ENCODE measurements at regions not wholly inside any gene's neighbourhood (a gene's known extent, or its start where the extent isn't known, plus 50 kb on each side); places are given as distances from the start of the nearest gene placed in this dataset.
"Not testable (repeated sequence)": the region's sequence is repeated elsewhere in the genome, so short reads cannot be mapped to it uniquely, and the experiment has no call there.

DNA sequence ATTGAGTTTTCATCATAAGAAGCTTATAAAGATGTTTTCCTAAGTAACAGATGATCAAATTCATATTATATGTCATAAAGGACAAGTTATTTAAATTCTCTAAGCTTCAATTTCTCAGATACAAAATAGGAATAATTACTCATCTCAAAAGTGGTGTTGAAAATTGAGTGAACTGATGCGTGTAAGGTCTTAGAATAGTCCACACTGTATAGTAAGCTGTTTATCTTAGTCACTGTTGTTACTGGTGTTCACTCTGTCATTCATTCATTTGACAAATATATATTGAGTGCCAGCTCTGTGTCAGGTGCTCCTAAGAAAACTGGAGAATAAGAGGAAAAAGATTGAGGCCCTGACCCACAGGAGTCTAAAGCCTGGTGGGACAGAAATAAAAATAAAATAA, 186.3 kb upstream of the BRINP3 start:
- H3K27ac ChIP-seq = no peak overlapping the region
- DNase-seq (ENCODE audit: low read depth, low spot score) = no peak

DNA sequence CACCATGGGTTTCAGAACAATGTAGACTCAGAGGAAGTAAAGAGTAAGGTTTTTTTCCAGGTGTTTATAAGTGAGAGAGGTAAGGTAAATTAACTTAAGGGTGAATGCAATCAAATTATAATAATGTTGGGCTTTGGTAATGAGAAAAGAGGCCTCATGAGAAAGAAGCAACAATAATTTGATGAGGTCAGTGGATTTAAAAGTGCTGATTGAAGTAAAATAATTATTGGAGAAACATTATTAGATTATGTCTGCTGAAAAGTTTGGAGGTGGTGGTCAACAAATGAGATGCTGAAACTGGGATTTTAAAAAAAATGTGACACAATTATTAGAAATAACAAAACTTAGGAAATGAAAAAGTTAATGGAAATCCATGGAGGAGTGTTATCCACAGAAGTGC, 187.4 kb upstream of the BRINP3 start:
- no peak overlapping the region for H3K27ac ChIP-seq
- DNase-seq (ENCODE audit: low read depth, low spot score) = no peak

DNA sequence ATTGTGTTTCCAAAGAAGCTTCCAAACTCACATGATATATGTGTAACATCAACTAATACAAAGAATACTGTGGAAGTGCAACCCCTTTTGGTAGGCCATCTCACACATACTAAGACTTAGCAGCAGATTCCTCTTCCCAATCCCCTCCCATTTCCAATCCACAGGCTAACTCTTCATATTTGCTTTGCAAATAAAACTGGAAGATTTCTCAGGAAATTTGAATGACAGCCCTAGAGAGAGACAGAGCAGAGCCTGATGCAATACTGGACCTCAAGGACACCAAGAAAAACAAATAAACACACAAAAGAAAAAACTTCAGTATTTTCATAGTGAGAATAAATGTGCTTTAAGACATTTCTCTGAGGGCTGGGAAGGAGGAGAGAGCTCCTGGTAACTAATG, 190.2 kb upstream of the BRINP3 start:
- DNase-seq (ENCODE audit: low read depth, low spot score) = no peak
- H3K27ac ChIP-seq = no peak overlapping the region

DNA sequence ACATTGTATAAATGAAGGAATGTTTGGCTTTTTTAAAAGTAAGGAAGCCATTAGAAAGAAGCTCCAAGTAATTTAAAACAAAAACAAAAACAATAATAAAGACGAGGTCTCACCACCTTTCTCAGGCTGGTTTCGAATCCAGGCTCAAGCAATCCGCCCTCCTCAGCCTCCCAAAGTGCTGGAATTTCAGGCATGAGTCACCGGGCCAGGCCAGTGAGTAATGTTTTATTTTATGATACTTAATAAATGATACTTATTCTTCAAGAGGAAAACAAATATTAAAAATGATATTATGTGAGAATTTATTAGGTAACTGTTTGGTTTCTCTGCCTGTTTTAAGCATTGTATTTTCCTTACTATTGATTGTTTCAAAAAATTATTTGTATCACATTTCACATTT, 201.4 kb upstream of the BRINP3 start:
- no peak for DNase-seq (ENCODE audit: low read depth, low spot score)
- no peak overlapping the region for H3K27ac ChIP-seq

DNA sequence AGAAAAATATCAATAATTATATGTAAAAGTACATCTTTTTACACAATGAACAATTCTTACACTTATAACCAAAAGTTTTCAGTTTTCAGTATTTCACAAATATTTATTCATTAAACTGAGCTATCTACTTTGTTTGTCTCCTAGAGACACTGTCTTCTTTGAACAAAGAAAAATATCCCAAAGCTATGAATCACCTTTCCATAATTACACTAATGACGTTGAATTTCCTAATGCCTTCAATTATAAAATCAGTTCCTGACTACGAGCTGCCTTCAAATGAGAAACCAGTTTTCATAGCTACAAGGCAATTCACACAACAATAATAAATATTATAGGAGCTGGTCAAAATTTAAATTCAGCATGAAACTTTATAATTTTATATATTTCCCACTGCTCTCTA, 201.8 kb upstream of the BRINP3 start:
- DNase-seq (ENCODE audit: low read depth, low spot score) = no peak
- H3K27ac ChIP-seq = no peak overlapping the region

DNA sequence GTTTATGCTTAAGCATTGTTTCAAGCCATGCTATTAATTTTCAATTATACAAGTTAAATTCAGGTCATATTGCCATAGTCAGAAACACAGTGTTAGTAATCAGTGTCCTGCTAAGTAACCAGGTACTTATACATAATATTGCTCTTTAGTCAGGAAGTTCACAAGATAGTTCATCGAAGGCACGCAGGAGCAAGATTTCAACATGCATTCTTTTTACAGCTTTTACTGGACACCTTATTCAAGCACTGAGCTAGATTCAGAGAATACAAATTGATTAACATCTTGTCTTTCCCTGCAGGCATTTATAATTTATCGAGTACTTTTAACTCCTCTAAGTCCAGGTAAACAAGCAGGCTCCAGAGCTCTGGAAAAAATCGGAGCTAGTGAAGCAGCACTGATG, 202.3 kb upstream of the BRINP3 start:
- DNase-seq (ENCODE audit: low read depth, low spot score) = no peak
- no peak overlapping the region for H3K27ac ChIP-seq

DNA sequence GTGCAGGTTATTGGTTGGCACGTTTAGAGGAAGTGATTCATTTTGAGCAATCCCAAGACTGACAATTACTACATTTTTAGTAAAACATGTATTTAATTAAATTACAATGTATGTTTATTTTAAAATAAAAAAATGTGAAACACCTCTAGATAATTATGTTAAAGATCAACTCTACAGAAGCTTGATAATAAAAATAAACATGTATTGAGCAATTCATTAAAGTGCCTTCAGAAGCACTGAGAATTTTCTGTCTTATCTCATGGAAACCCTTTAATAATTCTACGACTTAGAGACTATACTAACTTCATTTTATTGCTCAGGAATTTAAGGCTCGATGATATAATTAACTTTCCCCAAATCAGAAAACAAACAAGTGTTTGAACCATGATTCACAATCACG, 208.0 kb upstream of the BRINP3 start:
- DNase-seq (ENCODE audit: low read depth, low spot score) = no peak
- H3K27ac ChIP-seq = no peak overlapping the region

DNA sequence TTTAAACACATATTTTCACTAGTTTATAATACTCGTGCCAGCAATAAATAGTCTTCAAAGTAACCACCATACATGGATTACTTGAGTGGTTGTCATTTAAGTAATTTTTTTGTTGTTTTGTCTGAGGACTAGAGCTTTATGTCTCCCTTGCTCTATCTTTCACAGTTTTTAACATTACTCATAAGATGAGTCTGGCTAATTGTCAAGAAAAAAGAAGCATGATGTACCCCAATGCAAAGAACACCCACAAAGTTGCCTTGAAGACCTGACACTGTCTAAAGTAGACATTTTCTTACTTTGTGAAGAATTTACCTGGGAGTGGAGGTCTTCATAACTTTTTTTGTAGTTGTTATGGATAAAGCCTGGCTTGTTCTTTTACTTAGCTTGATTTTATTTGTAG, 210.4 kb upstream of the BRINP3 start:
- no peak for DNase-seq (ENCODE audit: low read depth, low spot score)
- H3K27ac ChIP-seq = no peak overlapping the region

DNA sequence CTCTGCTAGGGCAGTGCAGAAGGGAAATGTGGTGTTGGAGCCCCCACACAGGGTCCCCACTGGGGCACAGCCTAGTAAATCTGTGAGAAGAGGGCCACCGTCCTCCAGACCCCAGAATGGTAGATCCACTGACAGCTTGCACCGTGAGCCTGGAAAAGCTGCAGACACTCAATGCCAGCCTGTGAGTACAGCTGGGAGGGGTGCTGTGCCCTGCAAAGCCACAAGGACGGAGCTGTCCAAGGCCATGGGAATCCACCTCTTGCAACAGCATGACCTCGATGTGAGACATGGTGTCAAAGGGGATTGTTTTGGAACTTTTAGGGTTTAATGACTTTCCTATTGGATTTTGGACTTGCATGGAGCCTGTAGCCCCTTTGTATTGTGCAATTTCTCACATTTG, 220.8 kb upstream of the BRINP3 start:
- not testable (repeated sequence) for DNase-seq (ENCODE audit: low read depth, low spot score)

DNA sequence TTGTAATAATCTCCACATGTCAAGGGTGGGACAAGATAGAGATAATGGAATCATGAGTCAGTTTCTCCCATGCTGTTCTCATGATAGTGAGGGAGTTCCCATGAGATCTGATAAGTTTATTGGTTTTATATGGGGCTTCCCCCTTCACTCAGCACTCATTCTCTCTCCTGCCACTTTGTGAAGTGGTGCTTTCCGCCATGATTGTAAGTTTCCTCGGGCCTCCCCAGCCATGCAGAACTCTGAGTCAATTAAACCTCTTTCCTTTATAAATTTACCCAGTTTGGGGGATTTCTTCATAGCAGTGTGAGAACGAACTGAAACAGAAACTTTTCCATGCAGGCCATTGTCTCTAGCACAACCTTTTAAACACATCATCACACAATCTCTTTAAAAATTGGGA, 221.5 kb upstream of the BRINP3 start:
- no peak for DNase-seq (ENCODE audit: low read depth, low spot score)
- no peak overlapping the region for H3K27ac ChIP-seq

More for the DNA sequence above, 220.8 kb upstream of the BRINP3 start:
- not testable (repeated sequence) for H3K27ac ChIP-seq

DNA sequence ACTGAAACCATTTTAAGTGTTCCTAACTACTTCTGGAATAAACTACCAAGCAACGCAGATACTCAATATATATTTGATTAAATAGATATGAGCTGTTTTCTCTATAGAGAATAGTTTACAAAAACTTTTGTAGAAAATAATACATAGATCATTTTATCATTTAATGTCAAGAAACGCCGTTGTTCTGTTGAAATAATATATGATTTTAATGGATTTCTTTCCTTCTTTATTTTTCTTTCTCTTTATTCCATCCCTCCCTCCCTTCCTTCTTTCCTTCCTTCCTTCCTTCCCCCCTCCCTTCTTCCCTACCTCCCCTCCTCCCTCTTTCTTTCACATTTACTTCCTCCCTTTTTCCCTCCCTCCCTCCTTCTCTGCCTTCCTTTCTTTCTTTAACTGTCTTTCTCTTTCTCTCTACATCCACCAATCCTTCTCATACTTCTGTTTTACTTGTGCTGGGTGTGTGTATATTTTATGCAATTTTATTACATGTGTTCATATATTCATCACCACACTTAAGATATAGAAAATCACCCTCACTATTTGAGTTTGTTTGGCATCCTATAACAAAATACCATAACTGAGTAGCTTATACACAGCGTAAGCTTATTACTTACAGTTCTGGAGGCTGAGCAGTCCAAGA, 230.9 kb upstream of the BRINP3 start:
- no peak for DNase-seq (ENCODE audit: low read depth, low spot score)
- no peak overlapping the region for H3K27ac ChIP-seq

DNA sequence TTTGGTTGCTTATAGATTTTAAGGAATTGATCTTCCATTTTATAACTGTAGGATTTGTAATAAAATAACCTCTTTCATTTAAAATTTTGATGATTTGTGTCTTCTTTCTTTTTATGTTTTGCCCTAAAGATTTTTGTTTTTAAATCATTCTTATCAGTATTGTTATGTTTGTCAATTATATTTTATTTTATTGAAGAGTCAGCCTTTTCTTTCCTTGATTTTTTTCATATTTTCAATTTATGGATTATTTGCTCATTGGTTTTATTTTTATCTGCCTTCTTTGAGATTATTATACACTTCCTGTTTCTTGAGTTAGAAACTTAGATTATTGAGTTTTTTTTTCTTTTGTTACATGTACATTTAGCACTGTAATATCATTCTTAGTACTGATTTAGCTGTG, 233.4 kb upstream of the BRINP3 start:
- no peak overlapping the region for H3K27ac ChIP-seq
- no peak for DNase-seq (ENCODE audit: low read depth, low spot score)

DNA sequence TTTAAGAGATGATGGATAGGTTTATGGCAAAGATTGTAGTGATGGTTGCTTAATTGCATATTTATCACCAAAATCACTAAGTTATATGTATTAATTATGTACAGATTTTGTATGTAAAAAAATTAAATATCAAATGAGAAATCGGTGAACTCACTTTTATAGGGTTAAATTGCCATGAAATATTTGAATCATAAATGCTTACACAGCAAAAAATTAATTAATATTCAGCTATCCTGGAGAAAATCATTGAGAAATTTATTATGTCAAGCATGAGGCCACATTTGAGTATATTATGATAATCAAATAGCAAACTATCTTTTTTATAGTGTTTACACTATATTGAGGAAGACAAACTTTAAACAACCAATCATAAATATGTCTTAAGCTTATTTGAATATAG, 239.4 kb upstream of the BRINP3 start:
- H3K27ac ChIP-seq = no peak overlapping the region
- no peak for DNase-seq (ENCODE audit: low read depth, low spot score)

DNA sequence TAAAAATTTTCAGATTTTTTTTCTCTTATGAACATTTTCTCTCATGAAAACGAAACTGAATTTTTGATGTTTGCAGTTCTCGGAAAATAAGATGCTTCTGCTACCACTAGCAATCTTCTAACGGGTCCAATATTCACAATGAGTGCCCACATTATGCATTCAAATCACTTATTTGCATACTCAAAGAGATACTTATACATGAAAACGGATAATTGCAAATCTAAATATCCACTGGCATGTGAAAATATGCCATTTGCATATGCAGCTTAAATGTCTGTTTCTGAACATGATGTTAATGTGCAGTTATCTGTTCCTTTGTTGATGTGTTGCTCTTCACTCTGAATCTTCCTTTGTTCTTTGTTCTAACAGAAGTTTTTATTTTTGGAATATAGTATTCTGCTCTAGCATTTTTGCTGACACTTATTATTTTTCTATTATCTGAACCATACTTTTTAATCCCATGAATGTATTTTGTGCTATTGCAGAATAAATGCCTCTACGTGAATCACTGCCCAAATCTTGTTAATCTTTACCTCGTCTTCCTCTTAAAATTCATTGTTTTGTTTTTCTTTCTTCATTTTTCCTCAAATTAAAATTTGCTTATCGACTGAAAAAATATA, 259.4 kb upstream of the BRINP3 start:
- H3K27ac ChIP-seq = no peak overlapping the region
- no peak for DNase-seq (ENCODE audit: low read depth, low spot score)

DNA sequence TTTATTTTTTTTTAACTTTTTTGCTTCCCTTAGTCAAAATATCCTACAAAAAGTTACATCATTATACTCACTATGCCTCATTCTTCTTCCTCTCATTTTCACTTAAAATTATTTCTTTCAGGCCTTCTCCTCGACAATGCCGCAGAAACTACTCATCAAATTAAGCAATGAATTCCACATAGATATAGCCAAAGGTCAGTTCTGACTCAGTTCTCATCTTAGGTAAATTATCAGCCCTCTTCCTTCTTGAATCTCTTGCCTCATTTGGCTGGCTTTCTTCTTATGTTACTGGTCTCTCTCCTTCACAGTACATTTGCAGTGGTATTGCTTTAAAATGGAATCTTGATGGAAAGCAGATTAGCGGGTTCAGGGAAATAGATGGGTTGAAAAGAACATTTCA, 260.7 kb upstream of the BRINP3 start:
- DNase-seq (ENCODE audit: low read depth, low spot score) = no peak
- H3K27ac ChIP-seq = no peak overlapping the region

DNA sequence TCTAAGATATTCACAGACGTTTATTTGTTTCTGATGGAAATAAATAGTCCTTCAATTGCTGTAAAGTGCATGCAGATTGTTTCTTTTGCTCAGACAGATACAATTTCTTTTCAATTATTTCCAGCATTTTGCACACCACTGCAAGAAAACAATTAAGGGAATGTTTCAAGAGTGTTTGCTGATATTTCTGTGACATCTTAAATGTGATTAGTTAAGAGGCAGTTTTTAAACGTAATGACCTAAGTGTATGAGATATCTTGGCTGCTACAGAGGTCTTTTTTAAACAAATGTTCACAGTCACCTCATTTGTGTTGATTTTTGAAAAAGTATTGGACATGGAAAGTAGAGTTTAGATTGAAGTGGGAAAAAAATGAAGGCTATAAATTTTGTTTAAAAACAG, 262.3 kb upstream of the BRINP3 start:
- DNase-seq (ENCODE audit: low read depth, low spot score) = no peak

DNA sequence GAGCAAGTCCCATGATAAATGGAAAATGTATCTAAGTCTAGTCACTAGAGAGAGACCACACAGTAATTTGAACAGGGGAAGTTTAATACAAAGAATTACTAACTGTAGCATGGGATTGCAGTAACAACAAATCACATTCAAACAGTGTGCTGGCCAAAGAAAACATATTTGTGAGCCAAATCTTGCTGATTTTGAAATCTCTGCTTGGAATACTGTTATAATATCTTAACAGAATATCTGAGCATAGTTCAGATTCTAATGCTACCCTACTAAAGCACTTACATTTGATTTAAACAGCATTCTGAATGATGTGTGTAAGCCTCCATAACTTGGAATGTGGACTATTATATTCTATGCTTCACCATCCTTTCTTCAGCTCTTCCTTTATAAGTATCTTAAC, 270.0 kb upstream of the BRINP3 start:
- no peak overlapping the region for H3K27ac ChIP-seq
- no peak for DNase-seq (ENCODE audit: low read depth, low spot score)

More for the DNA sequence above, 262.3 kb upstream of the BRINP3 start:
- no peak overlapping the region for H3K27ac ChIP-seq

DNA sequence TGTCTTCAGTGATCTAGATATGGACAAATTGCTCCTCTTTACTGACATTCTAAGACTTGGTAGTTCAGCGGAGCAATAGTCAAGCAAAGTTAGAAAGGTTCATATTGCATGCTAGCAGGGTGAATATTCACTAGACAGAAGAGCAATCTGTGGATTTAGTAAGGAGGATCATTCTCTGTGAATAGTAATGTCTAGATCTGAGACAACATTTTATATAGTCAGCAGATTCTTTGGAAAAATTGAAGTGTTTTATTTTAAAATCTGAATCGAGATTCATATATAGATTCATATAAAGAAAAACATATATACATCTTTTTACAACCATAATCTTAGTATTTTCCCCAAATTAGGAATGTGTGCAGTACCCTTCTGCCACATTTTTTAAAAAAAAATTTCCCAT, 274.5 kb upstream of the BRINP3 start:
- no peak for DNase-seq (ENCODE audit: low read depth, low spot score)
- H3K27ac ChIP-seq = no peak overlapping the region

DNA sequence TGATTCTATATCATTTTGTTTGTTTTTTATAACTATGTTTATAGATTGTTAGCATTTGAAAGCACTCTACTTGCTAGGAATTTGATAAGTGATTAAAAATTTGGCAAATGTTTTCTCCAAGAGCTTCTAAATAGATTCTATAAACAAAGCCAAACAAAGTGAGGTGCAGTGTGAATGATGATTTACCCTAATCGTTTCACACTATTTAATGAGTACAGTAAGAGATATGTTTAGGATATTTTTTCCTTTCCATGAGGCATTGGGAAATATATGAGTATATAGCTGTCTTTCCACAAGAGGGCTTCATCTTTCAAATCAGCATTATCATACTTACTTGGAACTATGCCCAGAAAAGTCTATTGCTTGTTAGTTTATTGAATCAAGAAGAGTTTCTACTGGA, 277.0 kb upstream of the BRINP3 start:
- no peak for DNase-seq (ENCODE audit: low read depth, low spot score)
- no peak overlapping the region for H3K27ac ChIP-seq

DNA sequence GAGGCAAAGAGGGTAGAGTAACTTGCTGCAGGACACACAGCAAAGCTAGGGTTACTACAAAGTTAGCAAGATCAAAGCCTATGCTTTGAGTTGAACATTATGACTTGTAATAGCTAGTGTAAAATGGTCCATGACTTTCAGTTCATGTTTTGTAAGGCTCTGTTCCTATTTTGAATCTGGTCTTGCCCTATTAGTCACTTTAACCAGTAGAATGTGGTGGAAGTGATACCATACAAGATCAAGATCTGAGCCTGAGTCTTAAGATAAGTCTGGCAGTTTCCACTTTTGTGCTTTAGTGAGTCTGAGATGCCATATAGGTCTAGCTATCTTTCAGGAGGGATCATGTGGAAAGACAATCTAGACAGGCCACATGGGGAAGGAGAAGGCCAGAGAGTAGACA, 282.1 kb upstream of the BRINP3 start:
- H3K27ac ChIP-seq = no peak overlapping the region
- DNase-seq (ENCODE audit: low read depth, low spot score) = no peak

DNA sequence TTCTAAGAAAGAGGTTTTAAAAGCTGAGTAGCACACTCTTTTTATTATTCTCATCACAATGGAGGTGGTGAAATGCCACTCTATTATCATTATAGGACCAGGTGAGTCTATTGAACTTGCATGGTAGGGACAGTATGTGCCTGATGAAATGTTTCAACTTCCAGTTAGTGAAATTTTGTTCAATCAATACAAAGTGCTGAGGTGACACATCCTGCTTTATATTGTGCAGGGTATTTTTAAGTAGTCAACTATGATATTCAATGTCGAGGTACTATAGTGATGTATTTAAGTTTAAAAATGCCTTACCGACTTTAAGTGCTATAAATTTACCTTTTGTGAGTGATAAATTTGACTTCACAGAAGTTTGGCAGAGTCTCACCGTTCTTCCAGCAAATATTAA, 284.7 kb upstream of the BRINP3 start:
- H3K27ac ChIP-seq = no peak overlapping the region
- no peak for DNase-seq (ENCODE audit: low read depth, low spot score)

DNA sequence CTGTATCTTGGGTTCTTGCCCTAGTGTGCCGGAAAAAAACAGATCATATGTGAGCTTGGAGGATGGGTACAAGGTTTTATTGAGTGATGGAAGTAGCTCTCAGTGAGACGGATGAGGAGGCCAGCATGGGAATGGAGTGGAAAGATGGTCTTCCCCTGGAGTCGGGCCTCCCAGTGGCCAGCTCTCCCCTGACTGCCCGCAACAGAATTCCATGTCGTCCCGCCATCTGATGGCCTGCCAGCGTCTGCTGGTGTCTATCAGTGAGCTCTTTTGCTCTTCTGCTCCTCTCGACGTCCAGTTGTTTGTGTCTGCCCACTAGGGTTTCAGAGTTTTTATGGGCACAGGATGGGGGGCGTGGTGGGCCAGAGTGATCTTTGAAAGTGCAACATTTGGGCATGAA, 315.2 kb upstream of the BRINP3 start:
- DNase-seq (ENCODE audit: low read depth, low spot score) = no peak
- no peak overlapping the region for H3K27ac ChIP-seq
